ENCODE measurements at regions not wholly inside any gene's neighbourhood (a gene's known extent, or its start where the extent isn't known, plus 50 kb on each side); places are given as distances from the start of the nearest gene placed in this dataset.
"Not testable (repeated sequence)": the region's sequence is repeated elsewhere in the genome, so short reads cannot be mapped to it uniquely, and the experiment has no call there.

GRCh38 chr1:213531369-213532310 is 456.1 kb upstream of the PROX1 start:
- no peak for DNase-seq (ENCODE audit: low read depth in 2 of 2)

DNA sequence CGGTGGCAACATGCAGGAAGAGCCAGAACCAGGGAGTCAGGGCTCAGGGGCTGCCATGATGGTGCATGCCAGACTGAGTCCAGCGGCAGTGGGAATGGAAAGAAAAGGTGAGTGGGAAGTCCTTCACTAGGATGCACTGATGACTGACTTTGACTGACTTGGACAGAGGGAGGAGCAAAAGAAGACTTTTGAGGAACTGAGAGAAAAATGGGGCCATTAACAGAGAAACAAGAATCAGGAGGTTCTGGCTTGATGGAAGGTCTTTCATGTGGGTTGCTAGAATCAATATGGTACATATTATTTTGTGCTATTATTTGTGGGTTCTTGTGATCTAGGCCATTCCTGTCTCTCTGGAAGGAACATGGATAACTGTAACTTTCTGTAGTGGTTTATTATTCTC is 454.6 kb upstream of the PROX1 start:
- DNase-seq (ENCODE audit: low read depth in 2 of 2), result no peak

DNA sequence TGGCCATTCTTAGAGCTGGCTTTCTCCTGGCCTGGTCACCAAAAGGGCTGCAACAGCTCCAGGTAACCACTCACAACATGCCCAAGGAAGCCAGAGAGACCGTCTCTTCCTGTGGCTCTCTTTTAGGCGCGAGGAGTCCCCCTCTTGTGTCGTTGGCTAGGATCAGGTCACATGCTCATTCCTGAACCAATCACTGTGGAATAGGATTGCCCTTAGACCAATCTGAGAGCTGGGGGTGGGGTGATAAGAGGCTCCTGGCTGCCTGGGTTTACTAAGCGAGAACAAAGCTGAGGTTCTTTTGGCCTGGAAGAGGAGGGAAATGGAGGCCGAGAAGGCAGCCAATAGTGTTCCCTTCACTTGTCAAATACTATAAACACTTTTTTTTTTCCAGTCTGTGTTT is 452.1 kb upstream of the PROX1 start:
- no peak for DNase-seq (ENCODE audit: low read depth in 2 of 2)

GRCh38 chr1:213538251-213538650 is 449.5 kb upstream of the PROX1 start:
- no peak for DNase-seq (ENCODE audit: low read depth in 2 of 2)

GRCh38 chr1:213539464-213539863 is 448.3 kb upstream of the PROX1 start:
- no peak for DNase-seq (ENCODE audit: low read depth in 2 of 2)

- no peak for DNase-seq (ENCODE audit: low read depth in 2 of 2)
These were observed 446.1 kb upstream of the PROX1 start for GRCh38 chr1:213541641-213542040.

- DNase-seq (ENCODE audit: low read depth in 2 of 2), result not testable (repeated sequence)
These were observed 442.6 kb upstream of the PROX1 start for GRCh38 chr1:213545181-213545580.

DNA sequence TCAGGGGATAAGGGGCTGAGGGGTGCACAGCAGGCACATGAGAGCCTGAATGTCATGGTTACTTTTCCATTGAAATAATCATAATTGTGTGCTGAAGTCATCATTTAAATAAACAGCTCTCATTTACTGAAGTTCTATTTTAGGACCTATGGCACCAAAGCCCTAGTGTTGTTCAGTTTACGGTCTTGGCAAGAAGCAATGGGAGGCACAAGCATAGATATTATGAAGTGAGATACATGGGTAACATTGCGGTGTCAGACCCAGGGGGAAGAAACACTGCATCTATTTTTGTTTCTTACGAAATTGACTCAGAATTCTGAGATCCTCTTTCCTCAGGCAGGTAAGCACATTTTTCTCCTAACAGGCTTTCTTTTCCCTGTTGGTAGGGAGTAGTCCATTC is 437.8 kb upstream of the PROX1 start:
- DNase-seq (ENCODE audit: low read depth in 2 of 2), result no peak

DNA sequence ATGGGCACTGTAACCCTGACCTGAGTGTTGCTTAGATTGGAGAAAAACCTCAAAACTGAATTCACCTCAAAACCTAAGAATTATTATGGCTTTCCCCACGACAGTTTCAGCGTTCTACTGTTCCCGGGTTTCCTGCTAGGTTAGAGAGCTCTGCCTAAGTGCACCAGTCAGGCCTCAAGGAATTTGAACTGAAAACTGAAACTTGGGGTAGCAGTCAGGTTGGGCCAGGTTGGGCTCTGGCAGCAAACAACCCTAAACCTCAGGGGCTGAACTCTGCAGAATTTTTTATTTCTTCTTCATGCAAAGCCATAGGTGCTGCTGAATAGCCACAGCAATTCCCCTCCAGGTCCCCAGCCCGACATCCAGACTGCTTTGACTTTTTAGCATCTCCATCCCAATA is 437.0 kb upstream of the PROX1 start:
- DNase-seq (ENCODE audit: low read depth in 2 of 2), result no peak

DNA sequence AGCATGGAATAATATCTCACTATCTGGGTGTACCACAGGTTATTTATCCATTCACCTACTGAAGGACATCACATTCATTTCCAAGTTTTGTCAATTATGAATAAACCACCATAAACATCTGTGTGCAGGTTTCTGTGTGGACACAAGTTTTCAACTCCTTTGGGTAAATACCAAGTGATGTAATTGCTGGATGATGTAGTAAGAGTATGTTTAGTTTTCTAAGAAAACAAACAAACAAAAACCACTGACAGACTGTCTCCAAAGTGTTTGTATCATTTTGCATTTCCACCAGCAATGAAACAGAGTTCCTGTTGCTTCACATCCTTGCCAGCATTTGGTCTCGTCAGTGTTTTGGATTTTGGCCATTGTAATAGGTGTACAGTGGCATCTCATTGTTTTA is 435.7 kb upstream of the PROX1 start:
- DNase-seq (ENCODE audit: low read depth in 2 of 2), result no peak

DNA sequence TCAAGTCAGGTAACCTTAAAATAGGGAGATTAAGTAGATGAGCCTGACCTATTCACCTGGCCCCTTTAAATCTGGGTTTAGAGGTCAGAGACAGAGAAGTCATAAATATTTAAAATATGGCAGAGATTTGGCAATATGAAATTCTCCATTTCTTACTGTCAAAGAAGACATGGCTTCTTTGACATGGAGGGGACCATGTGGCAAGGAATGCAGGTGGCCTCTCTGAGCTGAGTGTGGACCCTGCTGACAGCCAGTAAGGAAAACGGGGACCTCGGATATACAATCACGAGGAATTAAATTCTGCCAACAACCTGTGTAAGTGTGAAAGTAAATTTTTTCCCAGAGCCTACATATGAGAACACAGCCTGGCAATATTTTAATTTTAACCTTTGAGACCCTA is 427.5 kb upstream of the PROX1 start:
- no peak for DNase-seq (ENCODE audit: low read depth in 2 of 2)

DNA sequence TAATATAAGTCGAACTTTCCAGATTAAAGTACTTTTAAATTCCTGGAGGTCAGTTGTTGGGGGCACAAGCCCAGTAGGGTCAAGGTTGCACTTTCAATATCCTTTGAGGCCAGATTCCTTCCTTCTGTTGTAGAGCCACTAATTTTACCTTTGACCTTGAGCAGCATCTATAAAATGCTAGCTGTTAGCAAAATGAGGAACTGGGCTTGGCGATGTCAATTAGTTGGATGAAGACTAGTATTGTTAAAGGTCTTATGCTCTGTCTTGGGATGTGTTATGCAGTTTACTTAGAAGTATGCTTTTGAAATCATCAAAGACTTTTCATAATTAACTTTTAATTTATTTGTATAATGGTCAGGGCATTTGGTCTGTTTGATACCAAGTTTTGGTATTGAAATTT is 425.9 kb upstream of the PROX1 start:
- DNase-seq (ENCODE audit: low read depth in 2 of 2), result no peak

- DNase-seq (ENCODE audit: low read depth in 2 of 2), result no peak
These were observed 423.5 kb upstream of the PROX1 start for GRCh38 chr1:213564215-213564659.

DNA sequence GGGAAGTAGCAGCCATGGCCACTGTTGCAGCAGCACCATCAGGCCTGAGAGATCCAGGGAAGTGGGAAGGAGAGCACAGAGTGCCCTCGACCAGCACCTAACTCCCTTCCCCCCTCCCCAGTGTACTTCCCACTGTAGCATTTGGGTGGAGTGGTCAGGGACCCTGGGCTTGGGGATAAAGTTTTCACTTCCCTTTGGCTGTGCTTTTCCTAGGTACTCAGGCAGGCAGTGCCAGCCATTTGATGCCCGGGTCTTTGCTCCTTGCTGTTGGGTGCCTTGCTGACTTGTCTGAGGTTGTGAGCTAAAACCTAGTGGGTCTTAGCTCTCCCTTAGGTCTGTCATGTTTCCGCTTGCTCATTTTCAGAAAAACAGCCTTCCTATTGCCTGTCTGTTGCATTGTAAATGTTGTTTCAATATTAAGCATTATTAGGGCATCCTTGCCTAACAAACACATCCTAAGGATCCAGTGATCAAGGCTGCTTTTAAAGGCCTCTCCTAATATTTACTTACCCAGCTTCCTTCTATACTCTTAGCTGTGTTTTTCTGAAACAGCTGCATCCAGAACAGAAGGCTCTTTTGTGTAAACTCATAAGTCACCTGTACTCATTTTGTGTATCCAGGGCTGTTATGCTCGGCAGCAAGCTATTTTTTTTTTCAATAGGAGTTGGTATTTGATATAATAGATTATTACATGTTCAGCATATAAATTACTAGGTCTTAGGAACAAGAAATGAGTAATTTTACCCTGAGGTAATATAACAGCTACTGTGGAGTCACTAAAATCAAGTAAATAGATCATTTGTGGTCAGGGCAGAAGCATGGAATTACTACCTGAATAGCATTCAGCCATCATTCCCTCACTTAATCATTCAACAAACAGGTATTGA is 418.6 kb upstream of the PROX1 start:
- DNase-seq (ENCODE audit: low read depth in 2 of 2), result no peak

DNA sequence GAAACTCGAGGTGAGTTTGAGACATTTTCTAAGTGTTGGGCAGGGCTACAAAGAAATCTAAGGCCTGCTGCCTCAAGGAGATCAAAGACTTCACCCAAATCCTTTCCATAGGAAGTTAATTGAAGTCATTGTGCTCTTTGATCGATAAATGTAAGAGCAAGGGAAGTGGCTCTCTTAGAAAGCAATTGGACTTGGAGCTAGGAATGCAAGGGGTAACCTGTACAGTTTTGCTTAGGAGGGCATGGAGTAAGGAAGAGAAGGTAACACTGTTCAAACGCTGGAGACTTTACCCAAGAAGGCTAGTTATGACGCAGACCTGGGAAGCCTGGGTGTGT is 418.0 kb upstream of the PROX1 start:
- DNase-seq (ENCODE audit: low read depth in 2 of 2), result no peak

DNA sequence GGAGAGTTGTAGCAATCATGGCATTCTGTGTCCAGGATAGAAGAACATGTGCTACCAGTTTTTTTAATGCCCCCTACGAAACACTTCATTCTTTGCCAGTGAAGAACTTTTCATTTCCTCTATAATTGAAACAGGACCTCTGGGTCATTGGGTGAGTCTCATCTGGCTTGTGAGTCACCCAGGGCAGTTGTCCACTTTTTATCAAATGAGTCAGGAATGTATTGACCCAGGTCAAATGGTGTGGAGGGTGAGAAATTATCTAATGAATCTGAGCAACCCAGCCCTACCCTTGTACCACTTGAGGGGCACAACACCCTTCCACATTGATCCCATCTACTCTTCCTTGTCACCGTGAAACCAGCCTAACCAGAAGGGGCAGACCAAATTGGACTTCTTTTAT is 417.3 kb upstream of the PROX1 start:
- no peak for DNase-seq (ENCODE audit: low read depth in 2 of 2)

- DNase-seq (ENCODE audit: low read depth in 2 of 2), result no peak
These were observed 416.4 kb upstream of the PROX1 start for GRCh38 chr1:213571419-213571818.

DNA sequence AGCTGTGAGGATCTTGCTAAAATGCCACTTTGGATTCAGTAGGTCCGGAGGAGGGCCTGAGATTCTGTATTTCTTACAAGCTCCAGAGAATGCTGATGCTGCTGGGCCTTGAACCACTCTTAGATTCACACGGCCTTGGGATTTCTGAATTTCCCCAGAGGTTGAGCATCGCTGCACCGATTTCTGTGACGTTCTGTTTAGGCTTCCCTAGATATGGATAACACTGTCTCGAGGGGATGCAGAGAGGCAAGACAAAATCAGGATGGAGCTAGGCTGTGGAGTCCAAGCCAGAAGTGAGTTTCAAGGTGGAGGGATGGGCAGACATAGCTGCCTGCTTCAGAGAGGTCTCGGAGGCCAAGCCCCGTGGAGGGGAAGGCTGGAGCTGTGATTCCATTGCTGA is 415.9 kb upstream of the PROX1 start:
- no peak for DNase-seq (ENCODE audit: low read depth in 2 of 2)

DNA sequence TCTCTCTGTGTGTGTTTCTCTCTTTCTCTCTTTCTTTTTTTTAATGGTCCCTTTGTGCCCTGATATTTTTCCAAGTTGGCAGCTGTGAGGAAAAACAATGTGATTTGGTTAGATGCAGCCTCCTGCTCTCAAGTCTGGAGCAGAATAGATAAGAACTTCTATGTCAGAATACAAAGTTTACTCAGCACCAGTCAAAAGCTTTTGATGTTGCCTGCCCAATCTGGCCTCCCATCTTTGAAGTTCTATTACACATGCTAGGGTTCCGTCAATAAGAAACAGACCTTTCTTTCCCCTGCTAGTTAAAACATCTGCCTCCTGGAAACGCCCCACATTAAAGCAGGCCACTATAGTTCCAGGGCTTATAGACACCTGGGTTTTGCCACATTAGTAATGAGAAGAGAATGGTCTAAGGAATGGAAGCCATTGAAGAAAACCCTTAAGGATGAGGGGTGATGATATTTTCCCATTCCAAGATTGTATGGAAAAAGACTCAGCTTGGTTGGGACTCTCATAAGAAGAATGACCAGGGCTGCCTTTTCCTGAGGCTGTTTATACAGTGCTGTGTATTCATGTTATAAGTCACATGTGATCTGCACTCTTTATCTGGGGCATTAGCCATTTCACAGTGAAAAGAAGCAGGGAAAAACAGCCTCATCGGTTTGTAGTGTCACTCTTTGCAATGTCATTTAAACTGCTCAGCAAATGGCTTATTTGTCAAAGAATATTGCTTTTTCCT is 414.7 kb upstream of the PROX1 start:
- no peak for DNase-seq (ENCODE audit: low read depth in 2 of 2)

DNA sequence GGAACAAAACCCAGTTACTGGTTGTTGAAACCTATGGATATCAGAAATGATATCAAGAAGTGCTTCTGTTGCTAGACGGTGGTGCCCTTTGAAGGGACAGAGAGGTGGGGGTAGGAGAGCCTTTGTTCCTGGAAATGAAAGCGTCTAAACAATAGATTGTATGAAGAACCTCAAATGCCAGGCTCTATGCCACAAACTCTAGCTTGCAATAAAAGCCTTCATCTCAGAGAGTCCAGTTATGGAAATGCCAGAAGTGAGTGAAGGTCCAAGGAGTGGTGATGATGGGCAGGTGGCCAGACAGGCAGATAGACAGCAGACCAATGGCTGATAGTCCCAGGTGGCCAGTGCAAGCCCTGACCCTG is 414.1 kb upstream of the PROX1 start:
- no peak for DNase-seq (ENCODE audit: low read depth in 2 of 2)

DNA sequence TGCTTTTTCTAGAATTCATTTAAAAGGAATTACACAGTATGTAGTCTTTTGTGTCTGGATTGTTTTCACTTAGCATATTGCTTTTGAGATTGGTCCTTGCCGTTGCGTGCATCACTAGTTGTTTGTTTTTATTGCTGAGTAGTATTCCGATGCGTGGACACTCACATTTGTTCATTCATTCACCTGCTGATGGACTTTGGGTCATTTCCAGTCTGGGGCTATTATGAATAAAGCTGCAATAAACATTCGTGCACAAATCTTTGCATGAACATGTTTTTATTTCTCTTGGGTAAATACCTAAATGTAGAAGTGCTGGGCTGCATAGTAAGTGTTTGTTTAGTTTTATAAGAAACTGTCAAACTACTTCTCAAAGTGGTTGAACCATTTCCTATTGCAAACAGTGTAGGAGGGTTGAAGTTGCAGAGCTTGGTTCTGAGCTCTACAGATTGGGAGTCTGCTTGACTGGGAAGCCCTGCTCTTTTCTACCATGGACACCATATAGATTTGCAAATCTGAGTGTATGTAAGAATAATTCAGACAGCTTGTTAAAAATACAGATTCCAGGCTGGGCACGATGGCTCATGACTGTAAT is 404.7 kb upstream of the PROX1 start:
- no peak for DNase-seq (ENCODE audit: low read depth in 2 of 2)

DNA sequence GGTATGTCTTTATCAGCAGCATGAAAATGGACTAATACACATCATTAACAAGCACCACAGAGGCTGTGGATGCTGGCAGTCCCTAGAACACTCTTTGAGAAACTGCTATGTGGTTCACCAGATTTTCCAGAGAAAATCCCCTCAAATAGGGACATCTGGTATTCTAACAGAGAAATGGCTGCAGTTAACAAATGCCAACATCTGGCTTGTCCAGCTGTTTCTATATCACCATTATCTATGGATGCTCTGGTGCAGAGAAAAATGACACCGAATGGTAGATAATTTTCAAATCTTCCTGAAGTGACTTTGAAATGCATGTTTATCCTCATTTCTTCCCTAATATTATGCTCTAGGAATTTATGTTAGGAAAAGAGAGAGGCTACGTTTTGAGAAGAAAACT is 403.5 kb upstream of the PROX1 start:
- DNase-seq (ENCODE audit: low read depth in 2 of 2), result no peak

Data from fibroblast of skin of left biceps (primary cell).